ENCODE measurements at regions not wholly inside any gene's neighbourhood (a gene's known extent, or its start where the extent isn't known, plus 50 kb on each side); places are given as distances from the start of the nearest gene placed in this dataset.

DNA sequence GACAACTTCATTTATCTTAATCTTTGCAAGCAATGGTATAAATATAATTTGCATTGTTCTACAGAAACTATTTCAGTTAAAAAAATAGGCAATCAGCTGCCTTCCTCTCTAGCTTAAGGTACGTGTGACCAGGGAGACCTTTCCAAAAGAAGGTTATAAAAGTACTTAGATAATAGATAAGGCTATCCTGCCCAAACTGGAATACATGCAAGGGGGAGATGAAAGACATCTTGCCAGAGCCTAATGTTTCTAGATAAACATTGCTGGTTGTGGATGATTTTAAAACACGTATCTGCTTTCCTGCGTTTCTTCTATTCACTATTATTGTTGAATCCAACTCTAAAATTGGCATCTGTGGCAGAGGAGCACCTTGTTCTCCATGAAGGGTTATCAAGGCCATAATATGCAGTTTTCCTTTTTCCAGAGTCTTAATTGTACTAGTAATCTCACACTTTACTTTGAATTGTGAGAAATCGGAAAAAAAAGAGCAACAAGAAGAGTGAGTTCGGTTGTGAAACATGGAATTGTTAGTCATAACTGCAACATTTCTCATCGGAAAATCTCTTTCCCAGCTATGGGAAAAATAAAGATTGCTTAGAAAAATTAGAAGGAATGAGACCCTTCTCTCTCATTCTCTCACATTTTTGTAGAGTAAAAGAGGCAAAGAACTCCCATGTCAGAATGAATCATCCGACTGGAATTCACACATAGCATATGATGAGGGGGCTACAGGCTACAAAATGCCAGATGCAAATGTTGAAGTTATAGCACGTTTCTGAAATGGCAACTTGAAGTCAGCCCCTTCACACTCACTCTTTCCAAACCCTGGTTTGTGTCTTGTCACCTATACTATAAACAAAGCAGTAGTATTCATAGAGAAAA is 936.1 kb upstream of the NR2F2 start:
- no TSS peak for BruUV-seq (replicated peaks)
- ChIA-PET CTCF (no interaction called here), POLR2A (ENCODE audit: low non-redundant PET) (no interaction called here)
- intact Hi-C loops (cut with micrococcal nuclease; ENCODE audit: unreplicated experiment), result no loop called here
- no peaks in the 10 kb centered on the region for H3K36me3 ChIP-seq (ENCODE audit: insufficient read depth, low read length, poor library complexity, severe bottlenecking)
- H3K9me3 ChIP-seq (ENCODE audit: low read depth, low read length, poor library complexity, severe bottlenecking), result peaks cover 7% of the 10 kb centered on the region
- H3K27ac ChIP-seq (ENCODE audit: low read depth, low read length, poor library complexity, severe bottlenecking), result no peak overlapping the region
- TF ChIP-seq, protein P1, sequence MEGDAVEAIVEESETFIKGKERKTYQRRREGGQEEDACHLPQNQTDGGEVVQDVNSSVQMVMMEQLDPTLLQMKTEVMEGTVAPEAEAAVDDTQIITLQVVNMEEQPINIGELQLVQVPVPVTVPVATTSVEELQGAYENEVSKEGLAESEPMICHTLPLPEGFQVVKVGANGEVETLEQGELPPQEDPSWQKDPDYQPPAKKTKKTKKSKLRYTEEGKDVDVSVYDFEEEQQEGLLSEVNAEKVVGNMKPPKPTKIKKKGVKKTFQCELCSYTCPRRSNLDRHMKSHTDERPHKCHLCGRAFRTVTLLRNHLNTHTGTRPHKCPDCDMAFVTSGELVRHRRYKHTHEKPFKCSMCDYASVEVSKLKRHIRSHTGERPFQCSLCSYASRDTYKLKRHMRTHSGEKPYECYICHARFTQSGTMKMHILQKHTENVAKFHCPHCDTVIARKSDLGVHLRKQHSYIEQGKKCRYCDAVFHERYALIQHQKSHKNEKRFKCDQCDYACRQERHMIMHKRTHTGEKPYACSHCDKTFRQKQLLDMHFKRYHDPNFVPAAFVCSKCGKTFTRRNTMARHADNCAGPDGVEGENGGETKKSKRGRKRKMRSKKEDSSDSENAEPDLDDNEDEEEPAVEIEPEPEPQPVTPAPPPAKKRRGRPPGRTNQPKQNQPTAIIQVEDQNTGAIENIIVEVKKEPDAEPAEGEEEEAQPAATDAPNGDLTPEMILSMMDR (conservative IDR thresholded peaks at IDR 0.05; ENCODE audit: low read depth, low read length), result no peak
- no peak for TF ChIP-seq EZH2 (IDR thresholded peaks at IDR 0.05; ENCODE audit: borderline replicate concordance, low read depth, low read length, poor library complexity, severe bottlenecking)
- H3K4me1 ChIP-seq (ENCODE audit: insufficient read depth, low read length, poor library complexity, severe bottlenecking), result peaks cover 2% of the 10 kb centered on the region
- no peak for DNase-seq (ENCODE audit: low spot score)
- H3K27me3 ChIP-seq (replicated peaks; ENCODE audit: insufficient read depth, low read depth, low read length, poor library complexity), result no peaks in the 10 kb centered on the region
- H3K4me3 ChIP-seq (ENCODE audit: low read depth, low read length, poor library complexity, severe bottlenecking), result no peak overlapping the region

DNA sequence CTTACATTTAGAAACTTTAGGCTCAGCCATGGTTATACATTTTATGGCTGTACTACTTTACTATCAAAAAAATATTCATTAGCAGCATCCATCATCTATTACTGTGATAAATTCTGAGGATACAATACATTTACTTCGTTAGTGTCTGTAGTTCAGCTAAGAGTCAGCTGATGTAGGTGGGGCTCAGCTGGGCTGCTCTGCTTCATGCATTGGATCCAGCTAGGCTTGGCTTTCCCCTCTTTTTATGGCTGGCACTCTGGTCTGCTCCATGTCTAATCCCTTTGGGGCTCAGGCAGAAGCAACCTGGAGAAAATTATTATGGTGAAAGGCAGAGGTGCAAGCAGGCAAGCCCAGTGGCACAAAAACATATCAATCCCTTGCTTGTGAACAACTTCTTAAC is 930.1 kb upstream of the NR2F2 start:
- H3K4me3 ChIP-seq (ENCODE audit: low read depth, low read length, poor library complexity, severe bottlenecking), result no peak overlapping the region
- ChIA-PET POLR2A (ENCODE audit: low non-redundant PET) (no interaction called here), CTCF (no interaction called here)
- BruUV-seq (replicated peaks), result no TSS peak
- no peaks in the 10 kb centered on the region for H3K9me3 ChIP-seq (ENCODE audit: low read depth, low read length, poor library complexity, severe bottlenecking)
- H3K36me3 ChIP-seq (ENCODE audit: insufficient read depth, low read length, poor library complexity, severe bottlenecking), result no peaks in the 10 kb centered on the region
- no peak for DNase-seq (ENCODE audit: low spot score)
- H3K4me1 ChIP-seq (ENCODE audit: insufficient read depth, low read length, poor library complexity, severe bottlenecking), result no peaks in the 10 kb centered on the region
- no peaks in the 10 kb centered on the region for H3K27me3 ChIP-seq (replicated peaks; ENCODE audit: insufficient read depth, low read depth, low read length, poor library complexity)
- intact Hi-C loops (cut with micrococcal nuclease; ENCODE audit: unreplicated experiment), result no loop called here
- no peak for TF ChIP-seq EZH2 (IDR thresholded peaks at IDR 0.05; ENCODE audit: borderline replicate concordance, low read depth, low read length, poor library complexity, severe bottlenecking)
- TF ChIP-seq, protein P1 (conservative IDR thresholded peaks at IDR 0.05; ENCODE audit: low read depth, low read length), result no peak
- no peak overlapping the region for H3K27ac ChIP-seq (ENCODE audit: low read depth, low read length, poor library complexity, severe bottlenecking)

DNA sequence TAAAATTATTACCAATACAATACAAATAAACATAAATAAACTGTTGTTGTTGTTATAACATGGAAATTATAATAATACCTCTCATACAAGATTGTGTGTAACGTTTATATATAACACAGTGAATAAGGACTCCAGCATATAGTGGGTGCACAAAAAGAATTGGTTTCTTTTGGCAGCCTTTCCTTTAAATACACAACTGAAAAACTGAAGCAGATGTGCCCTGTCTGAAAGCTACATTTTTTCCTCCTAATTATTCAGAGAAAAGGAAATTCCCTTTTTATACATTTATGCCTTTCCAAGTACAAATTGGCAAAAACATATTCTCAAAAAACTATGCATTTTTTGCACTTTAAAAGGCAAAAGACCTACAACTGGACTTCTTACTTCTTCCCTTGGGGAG is 928.9 kb upstream of the NR2F2 start:
- CTCF ChIA-PET, result no interaction called here
- Histone ChIP-seq H3K27ac (ENCODE audit: low read depth, low read length, poor library complexity, severe bottlenecking) (no peak overlapping the region), H3K9me3 (ENCODE audit: low read depth, low read length, poor library complexity, severe bottlenecking) (no peaks in the 10 kb centered on the region), H3K4me3 (ENCODE audit: low read depth, low read length, poor library complexity, severe bottlenecking) (no peak overlapping the region), H3K36me3 (ENCODE audit: insufficient read depth, low read length, poor library complexity, severe bottlenecking) (no peaks in the 10 kb centered on the region), H3K4me1 (ENCODE audit: insufficient read depth, low read length, poor library complexity, severe bottlenecking) (no peaks in the 10 kb centered on the region), H3K27me3 (replicated peaks; ENCODE audit: insufficient read depth, low read depth, low read length, poor library complexity) (no peaks in the 10 kb centered on the region)
- BruUV-seq (replicated peaks), result no TSS peak
- no peak for DNase-seq (ENCODE audit: low spot score)
- POLR2A ChIA-PET (ENCODE audit: low non-redundant PET), result interaction anchor here (0.7 kb wide), 1 partner anchor 704 kb away, joined by 4 read pairs; no protein-coding TSS in a partner anchor
- TF ChIP-seq EZH2 (IDR thresholded peaks at IDR 0.05; ENCODE audit: borderline replicate concordance, low read depth, low read length, poor library complexity, severe bottlenecking), result no peak
- TF ChIP-seq, protein P1 (conservative IDR thresholded peaks at IDR 0.05; ENCODE audit: low read depth, low read length), result no peak
- intact Hi-C loops (cut with micrococcal nuclease; ENCODE audit: unreplicated experiment), result no loop called here
